Astrocyte (in vitro differentiated cells and primary cell): ENCODE measurements at regions not wholly inside any gene's neighbourhood (a gene's known extent, or its start where the extent isn't known, plus 50 kb on each side); places are given as distances from the start of the nearest gene placed in this dataset.

Experiments
- DNase-seq: peaks from one replicate; pipeline ENCODE4 v3.0.0-alpha.2; 2010; ENCODE audit warnings: low read depth
- FAIRE-seq: peaks from 2 replicates; lab custom pipeline; 2011; peaks lifted over from hg19 to GRCh38; lab: Jason Lieb, UNC
- H2AFZ ChIP-seq: 2 replicates; pipeline ENCODE4 v1.6.0; 2012; ENCODE audit warnings: low read depth, low read length, inconsistent platforms
- H3K27ac ChIP-seq: 2 replicates; pipeline ENCODE4 v1.5.1; 2011; ENCODE audit warnings: low read depth, low read length, inconsistent platforms
- H3K27me3 ChIP-seq: 2 replicates; pipeline ENCODE4 v1.6.0; 2011; ENCODE audit warnings: low read length, inconsistent platforms; ENCODE audit not compliant: insufficient read depth
- H3K36me3 ChIP-seq: 2 replicates; pipeline ENCODE4 v1.5.1; 2011; ENCODE audit warnings: low read length, inconsistent platforms; ENCODE audit not compliant: insufficient read depth
- H3K4me1 ChIP-seq: 2 replicates; pipeline ENCODE4 v1.5.1; 2011; ENCODE audit warnings: low read length, inconsistent platforms; ENCODE audit not compliant: insufficient read depth
- H3K4me2 ChIP-seq: 2 replicates; pipeline ENCODE4 v1.6.0; 2012; ENCODE audit warnings: low read length, inconsistent platforms
- H3K4me3 ChIP-seq: 2 replicates; pipeline ENCODE4 v1.5.1; 2011; ENCODE audit warnings: low read depth, mild to moderate bottlenecking, low read length, inconsistent platforms; ENCODE audit not compliant: insufficient read depth
- H3K79me2 ChIP-seq: 2 replicates; pipeline ENCODE4 v1.6.0; 2012; ENCODE audit warnings: mild to moderate bottlenecking, low read length, inconsistent platforms; ENCODE audit not compliant: insufficient read depth
- H3K9ac ChIP-seq: 2 replicates; pipeline ENCODE4 v1.6.0; 2012; ENCODE audit warnings: mild to moderate bottlenecking, low read length, inconsistent platforms
- H3K9me3 ChIP-seq: 2 replicates; pipeline ENCODE4 v1.5.1; 2012; ENCODE audit warnings: low read depth, mild to moderate bottlenecking, low read length, inconsistent platforms; ENCODE audit not compliant: insufficient read depth
- H4K20me1 ChIP-seq: 2 replicates; pipeline ENCODE4 v1.6.0; 2012; ENCODE audit warnings: low read length, inconsistent platforms; ENCODE audit not compliant: insufficient read depth
- H3K27ac Mint-ChIP-seq: one replicate; pipeline ENCODE4 v1.8.0; 2021; ENCODE audit warnings: mild to moderate bottlenecking, mixed read lengths; ENCODE audit not compliant: unreplicated experiment
- H3K27me3 Mint-ChIP-seq: one replicate; pipeline ENCODE4 v1.8.0; 2021; ENCODE audit warnings: low read depth, mixed read lengths; ENCODE audit not compliant: unreplicated experiment
- H3K36me3 Mint-ChIP-seq: one replicate; pipeline ENCODE4 v1.8.0; 2021; ENCODE audit warnings: low read depth, mixed read lengths; ENCODE audit not compliant: unreplicated experiment
- H3K4me1 Mint-ChIP-seq: one replicate; pipeline ENCODE4 v1.8.0; 2021; ENCODE audit warnings: low read depth, mixed read lengths; ENCODE audit not compliant: unreplicated experiment
- H3K4me3 Mint-ChIP-seq: one replicate; pipeline ENCODE4 v1.8.0; 2021; ENCODE audit warnings: mild to moderate bottlenecking, moderate library complexity, mixed read lengths; ENCODE audit not compliant: unreplicated experiment
- H3K9me3 Mint-ChIP-seq: one replicate; pipeline ENCODE4 v1.8.0; 2021; ENCODE audit warnings: mild to moderate bottlenecking, mixed read lengths; ENCODE audit not compliant: unreplicated experiment
- EZH2 ChIP-seq: IDR thresholded peaks from 2 replicates; pipeline ENCODE4 v1.6.1; 2012; ENCODE audit warnings: mild to moderate bottlenecking, low read length, inconsistent platforms; ENCODE audit not compliant: insufficient read depth
- TF ChIP-seq, protein P1 (sequence below): IDR thresholded peaks from 2 replicates; pipeline ENCODE4 v1.5.1; 2011; ENCODE audit warnings: low read depth, mild to moderate bottlenecking, inconsistent platforms, low read length, moderate library complexity; ENCODE audit not compliant: insufficient read depth

DNA sequence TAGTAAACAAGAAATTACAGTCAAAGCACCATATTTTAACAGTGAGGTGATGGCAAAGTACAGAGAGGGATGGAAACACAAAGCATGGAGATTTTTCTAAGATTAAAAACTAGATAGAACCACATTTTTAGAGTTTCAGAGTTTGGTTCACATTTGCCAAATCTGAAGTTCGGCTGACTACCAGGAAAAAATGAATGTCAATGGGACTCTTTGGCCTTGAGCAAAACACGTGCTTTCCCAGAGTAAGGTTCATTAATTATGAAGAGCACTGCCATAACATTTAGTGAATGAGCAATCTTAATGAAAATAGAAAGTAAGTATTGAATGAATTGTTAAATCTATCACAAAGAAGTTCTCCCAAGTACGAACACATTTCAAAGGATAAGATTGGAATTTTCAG, 571.2 kb upstream of the VRK2 start:
- Histone ChIP-seq H3K9me3 (no peaks in the 10 kb centered on the region), H3K79me2 (no peaks in the 10 kb centered on the region), H3K27me3 (no peaks in the 10 kb centered on the region), H3K9ac (no peak overlapping the region), H2AFZ (no peak overlapping the region), H4K20me1 (no peaks in the 10 kb centered on the region), H3K4me2 (no peak overlapping the region), H3K4me3 (no peak overlapping the region), H3K4me1 (no peaks in the 10 kb centered on the region), H3K27ac (no peak overlapping the region), H3K36me3 (no peaks in the 10 kb centered on the region)
- TF ChIP-seq EZH2: no peak
- TF ChIP-seq, protein P1, sequence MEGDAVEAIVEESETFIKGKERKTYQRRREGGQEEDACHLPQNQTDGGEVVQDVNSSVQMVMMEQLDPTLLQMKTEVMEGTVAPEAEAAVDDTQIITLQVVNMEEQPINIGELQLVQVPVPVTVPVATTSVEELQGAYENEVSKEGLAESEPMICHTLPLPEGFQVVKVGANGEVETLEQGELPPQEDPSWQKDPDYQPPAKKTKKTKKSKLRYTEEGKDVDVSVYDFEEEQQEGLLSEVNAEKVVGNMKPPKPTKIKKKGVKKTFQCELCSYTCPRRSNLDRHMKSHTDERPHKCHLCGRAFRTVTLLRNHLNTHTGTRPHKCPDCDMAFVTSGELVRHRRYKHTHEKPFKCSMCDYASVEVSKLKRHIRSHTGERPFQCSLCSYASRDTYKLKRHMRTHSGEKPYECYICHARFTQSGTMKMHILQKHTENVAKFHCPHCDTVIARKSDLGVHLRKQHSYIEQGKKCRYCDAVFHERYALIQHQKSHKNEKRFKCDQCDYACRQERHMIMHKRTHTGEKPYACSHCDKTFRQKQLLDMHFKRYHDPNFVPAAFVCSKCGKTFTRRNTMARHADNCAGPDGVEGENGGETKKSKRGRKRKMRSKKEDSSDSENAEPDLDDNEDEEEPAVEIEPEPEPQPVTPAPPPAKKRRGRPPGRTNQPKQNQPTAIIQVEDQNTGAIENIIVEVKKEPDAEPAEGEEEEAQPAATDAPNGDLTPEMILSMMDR: no peak
- H3K4me3 Mint-ChIP-seq: no peak overlapping the region
- no peaks in the 10 kb centered on the region for H3K9me3 Mint-ChIP-seq
- H3K36me3 Mint-ChIP-seq: no peaks in the 10 kb centered on the region
- FAIRE-seq (no peak), DNase-seq (no peak)
- no peaks in the 10 kb centered on the region for H3K4me1 Mint-ChIP-seq
- H3K27ac Mint-ChIP-seq: no peak overlapping the region
- H3K27me3 Mint-ChIP-seq: no peaks in the 10 kb centered on the region

DNA sequence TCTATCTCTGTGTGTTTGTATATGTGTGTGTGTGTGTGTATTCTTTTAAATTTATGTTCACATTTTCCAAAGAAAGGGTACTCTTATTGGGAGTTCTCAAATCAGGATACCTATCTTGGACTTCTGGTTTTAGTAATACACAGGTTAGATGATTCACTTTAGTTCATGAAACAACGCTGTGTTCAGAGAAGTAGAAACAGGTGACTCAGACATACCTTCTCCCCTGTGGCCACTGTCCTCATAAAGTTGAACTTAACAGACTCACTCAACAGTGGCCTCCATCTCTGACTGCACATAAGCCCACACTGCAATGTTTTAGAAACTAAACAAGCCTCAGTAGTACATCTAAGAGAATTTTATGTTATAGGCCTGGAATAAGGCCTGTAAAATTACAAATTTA, 566.6 kb upstream of the VRK2 start:
- Mint-ChIP-seq H3K4me3 (no peak overlapping the region), H3K36me3 (no peaks in the 10 kb centered on the region), H3K27me3 (no peaks in the 10 kb centered on the region), H3K9me3 (no peaks in the 10 kb centered on the region), H3K27ac (no peak overlapping the region), H3K4me1 (no peaks in the 10 kb centered on the region)
- DNase-seq (no peak), FAIRE-seq (no peak)
- H3K4me2 ChIP-seq: no peak overlapping the region
- H3K27me3 ChIP-seq: no peaks in the 10 kb centered on the region
- no peaks in the 10 kb centered on the region for H4K20me1 ChIP-seq
- H3K36me3 ChIP-seq: no peaks in the 10 kb centered on the region
- H3K27ac ChIP-seq: no peak overlapping the region
- no peak overlapping the region for H2AFZ ChIP-seq
- H3K4me1 ChIP-seq: no peaks in the 10 kb centered on the region
- no peaks in the 10 kb centered on the region for H3K9me3 ChIP-seq
- H3K79me2 ChIP-seq: no peaks in the 10 kb centered on the region
- no peak overlapping the region for H3K9ac ChIP-seq
- H3K4me3 ChIP-seq: no peak overlapping the region
- TF ChIP-seq, protein P1: no peak
- no peak for TF ChIP-seq EZH2

DNA sequence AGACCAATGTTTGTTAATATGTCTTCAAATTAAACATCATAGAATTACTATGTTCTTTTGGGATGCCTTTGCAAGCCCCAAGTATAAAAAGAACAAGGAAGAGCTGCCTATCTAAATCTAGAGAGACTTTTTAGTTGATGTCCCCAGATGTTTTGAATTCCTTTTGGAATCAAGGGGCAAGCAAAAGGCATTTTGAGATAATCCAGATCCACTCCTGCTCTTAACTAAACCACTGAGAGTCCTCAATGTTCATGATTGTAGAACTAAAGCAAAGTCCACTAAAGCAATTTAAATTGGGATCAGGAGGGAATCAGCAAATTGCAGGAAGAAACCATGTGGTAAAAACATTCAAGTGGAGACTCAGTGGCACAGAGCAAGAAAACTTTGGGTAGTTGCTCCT, 558.5 kb upstream of the VRK2 start:
- Histone ChIP-seq H3K4me2 (no peak overlapping the region), H3K4me1 (no peaks in the 10 kb centered on the region), H3K9me3 (no peaks in the 10 kb centered on the region), H2AFZ (no peak overlapping the region), H3K79me2 (no peaks in the 10 kb centered on the region), H3K4me3 (no peak overlapping the region), H3K9ac (no peak overlapping the region), H3K27ac (no peak overlapping the region), H4K20me1 (no peaks in the 10 kb centered on the region), H3K36me3 (no peaks in the 10 kb centered on the region), H3K27me3 (no peaks in the 10 kb centered on the region)
- Mint-ChIP-seq H3K4me3 (no peak overlapping the region), H3K9me3 (no peaks in the 10 kb centered on the region), H3K36me3 (no peaks in the 10 kb centered on the region), H3K27me3 (no peaks in the 10 kb centered on the region), H3K27ac (no peak overlapping the region), H3K4me1 (no peaks in the 10 kb centered on the region)
- TF ChIP-seq, protein P1: no peak
- no peak for TF ChIP-seq EZH2
- DNase-seq (no peak), FAIRE-seq (no peak)
